DND-41 (cell line): ENCODE measurements at regions not wholly inside any gene's neighbourhood (a gene's known extent, or its start where the extent isn't known, plus 50 kb on each side); places are given as distances from the start of the nearest gene placed in this dataset.

Experiments used
- ATAC-seq: fragments of 200-7000 bp; cut with Tn5 transposase; 3 replicates; pipeline ENCODE4 v1.9.1; 2021; ENCODE audit warnings: low read depth; ENCODE audit not compliant: insufficient read depth
- DNase-seq: peaks from one replicate; pipeline ENCODE4 v3.0.0-alpha.2; 2020
- H2AFZ ChIP-seq: 2 replicates; pipeline ENCODE4 v1.6.0; 2012; ENCODE audit warnings: low read depth, low read length
- H3K27ac ChIP-seq: 2 replicates; pipeline ENCODE4 v1.5.1; 2012; ENCODE audit warnings: low read length, inconsistent platforms
- H3K27me3 ChIP-seq: fragments of 200-600 bp; sonication (generic); 2 replicates; pipeline ENCODE4 v1.6.0; 2012; ENCODE audit warnings: low read length, mild to moderate bottlenecking, inconsistent platforms; ENCODE audit not compliant: insufficient read depth, poor library complexity
- H3K36me3 ChIP-seq: 2 replicates; pipeline ENCODE4 v1.5.1; 2012; ENCODE audit warnings: low read length, inconsistent platforms; ENCODE audit not compliant: insufficient read depth
- H3K4me1 ChIP-seq: 2 replicates; pipeline ENCODE4 v1.5.1; 2012; ENCODE audit warnings: mild to moderate bottlenecking, low read length; ENCODE audit not compliant: insufficient read depth
- H3K4me2 ChIP-seq: 2 replicates; pipeline ENCODE4 v1.6.0; 2012; ENCODE audit warnings: mild to moderate bottlenecking, moderate library complexity, low read length, inconsistent platforms; ENCODE audit not compliant: insufficient read depth
- H3K4me3 ChIP-seq, 2 experiments: fragments of 200-600 bp in 1 of 2; shearing (Covaris generic) in 1 of 2; 2 replicates each; pipeline ENCODE4 v1.5.1; 2012 to 2016; ENCODE audit warnings: inconsistent platforms in 2 of 2, low read length in 2 of 2, mild to moderate bottlenecking in 2 of 2, low read depth in 1 of 2, moderate library complexity in 1 of 2
- H3K79me2 ChIP-seq: 2 replicates; pipeline ENCODE4 v1.6.0; 2012; ENCODE audit warnings: low read length, inconsistent platforms; ENCODE audit not compliant: insufficient read depth
- H3K9ac ChIP-seq: 2 replicates; pipeline ENCODE4 v1.6.0; 2012; ENCODE audit warnings: low read depth, mild to moderate bottlenecking, inconsistent platforms, low read length, moderate library complexity
- H3K9me3 ChIP-seq: 2 replicates; pipeline ENCODE4 v1.5.1; 2012; ENCODE audit warnings: low read length, moderate library complexity, mild to moderate bottlenecking, inconsistent platforms; ENCODE audit not compliant: insufficient read depth, severe bottlenecking
- H4K20me1 ChIP-seq: 2 replicates; pipeline ENCODE4 v1.6.0; 2012; ENCODE audit warnings: low read length; ENCODE audit not compliant: insufficient read depth
- CTCF ChIP-seq: IDR thresholded peaks from 2 replicates; pipeline ENCODE4 v1.5.1; 2012; ENCODE audit warnings: borderline replicate concordance, low read length, moderate library complexity, mild to moderate bottlenecking; ENCODE audit not compliant: poor library complexity, severe bottlenecking; ENCODE audit errors: extremely low read depth
- EZH2 ChIP-seq: IDR thresholded peaks from 3 replicates; pipeline ENCODE4 v1.6.1; 2012; ENCODE audit warnings: borderline replicate concordance, low read depth, mild to moderate bottlenecking, moderate library complexity, low read length, inconsistent platforms; ENCODE audit not compliant: severe bottlenecking

GRCh38 chr18:41513438-41513837 lies 441.6 kb upstream of the PIK3C3 start:
- H3K9ac ChIP-seq = no peak overlapping the region
- no peaks in the 10 kb centered on the region for H3K9me3 ChIP-seq
- ATAC-seq = no peak
- H3K27me3 ChIP-seq = no peaks in the 10 kb centered on the region
- H4K20me1 ChIP-seq = no peaks in the 10 kb centered on the region
- no peak overlapping the region for H3K4me2 ChIP-seq
- TF ChIP-seq CTCF = no peak
- TF ChIP-seq EZH2 = no peak
- H3K4me1 ChIP-seq = no peaks in the 10 kb centered on the region
- no peak overlapping the region for H3K27ac ChIP-seq
- no peak overlapping the region for H2AFZ ChIP-seq
- no peak for DNase-seq
- no peak overlapping the region for H3K4me3 ChIP-seq
- no peaks in the 10 kb centered on the region for H3K36me3 ChIP-seq
- no peaks in the 10 kb centered on the region for H3K79me2 ChIP-seq

- no peaks in the 10 kb centered on the region for H3K36me3 ChIP-seq
- H3K27me3 ChIP-seq = no peaks in the 10 kb centered on the region
- no peak overlapping the region for H3K4me2 ChIP-seq
- H3K9me3 ChIP-seq = no peaks in the 10 kb centered on the region
- no peak for DNase-seq
- H3K79me2 ChIP-seq = no peaks in the 10 kb centered on the region
- no peak overlapping the region for H3K4me3 ChIP-seq
- H4K20me1 ChIP-seq = no peaks in the 10 kb centered on the region
- H3K27ac ChIP-seq = no peak overlapping the region
- no peak for ATAC-seq
- H3K9ac ChIP-seq = no peak overlapping the region
- TF ChIP-seq EZH2 (no peak), CTCF (no peak)
- H3K4me1 ChIP-seq = no peaks in the 10 kb centered on the region
- H2AFZ ChIP-seq = no peak overlapping the region
Measured at GRCh38 chr18:41504316-41504715, 450.7 kb upstream of the PIK3C3 start.

GRCh38 chr18:41501848-41502247 lies 453.2 kb upstream of the PIK3C3 start:
- no peaks in the 10 kb centered on the region for H3K36me3 ChIP-seq
- no peak overlapping the region for H3K9ac ChIP-seq
- no peak overlapping the region for H3K4me3 ChIP-seq
- DNase-seq (no peak), ATAC-seq (no peak)
- H3K27me3 ChIP-seq = no peaks in the 10 kb centered on the region
- H3K79me2 ChIP-seq = no peaks in the 10 kb centered on the region
- H3K4me1 ChIP-seq = no peaks in the 10 kb centered on the region
- no peak overlapping the region for H3K27ac ChIP-seq
- TF ChIP-seq CTCF (no peak), EZH2 (no peak)
- H3K4me2 ChIP-seq = no peak overlapping the region
- H3K9me3 ChIP-seq = no peaks in the 10 kb centered on the region
- H2AFZ ChIP-seq = no peak overlapping the region
- H4K20me1 ChIP-seq = no peaks in the 10 kb centered on the region

GRCh38 chr18:41499345-41499744 lies 455.7 kb upstream of the PIK3C3 start:
- no peak overlapping the region for H3K27ac ChIP-seq
- no peak overlapping the region for H3K9ac ChIP-seq

More at GRCh38 chr18:41499345-41499744, 455.7 kb upstream of the PIK3C3 start:
- ATAC-seq = no peak
- Histone ChIP-seq H3K4me2 (no peak overlapping the region), H3K79me2 (no peaks in the 10 kb centered on the region), H3K27me3 (no peaks in the 10 kb centered on the region), H3K9me3 (no peaks in the 10 kb centered on the region), H4K20me1 (no peaks in the 10 kb centered on the region), H3K4me3 (no peak overlapping the region), H2AFZ (no peak overlapping the region), H3K36me3 (no peaks in the 10 kb centered on the region), H3K4me1 (no peaks in the 10 kb centered on the region)
- DNase-seq = no peak
- TF ChIP-seq CTCF (no peak), EZH2 (no peak)
